BJ (cell line): ENCODE measurements at regions not wholly inside any gene's neighbourhood (a gene's known extent, or its start where the extent isn't known, plus 50 kb on each side); places are given as distances from the start of the nearest gene placed in this dataset.
"Not testable (repeated sequence)": the region's sequence is repeated elsewhere in the genome, so short reads cannot be mapped to it uniquely, and the experiment has no call there.

Experiments
- CTCF ChIA-PET: fragments of 350-600 bp; formaldehyde crosslinking; extraction: SDS; loops from one replicate; lab custom pipeline; 2021; ENCODE audit warnings: antibody characterized with exemption, inconsistent platforms; lab: Yijun Ruan, JAX
- POLR2A ChIA-PET: fragments of 300-600 bp; sonication (Branson Sonifier 250); formaldehyde crosslinking; extraction: SDS; loops from one replicate; lab custom pipeline; 2021; ENCODE audit warnings: antibody characterized with exemption; lab: Charles Lee
- DNase-seq: peaks from one replicate; pipeline ENCODE4 v3.0.0-alpha.2; 2011; ENCODE audit warnings: low read depth
- H3K27me3 ChIP-seq: 2 replicates; pipeline ENCODE4 v1.6.0; 2011; ENCODE audit warnings: low read length; ENCODE audit not compliant: control insufficient read depth, insufficient read depth
- H3K36me3 ChIP-seq: 2 replicates; pipeline ENCODE4 v1.5.1; 2011; ENCODE audit warnings: low read length; ENCODE audit not compliant: control insufficient read depth, insufficient read depth
- H3K4me3 ChIP-seq: 2 replicates; pipeline ENCODE4 v1.5.1; 2011; ENCODE audit warnings: low read depth, mild to moderate bottlenecking, control low read depth, low read length
- CTCF ChIP-seq: IDR thresholded peaks from 2 replicates; pipeline ENCODE4 v1.5.1; 2011; ENCODE audit warnings: low read depth, mild to moderate bottlenecking, control low read depth, inconsistent platforms, low read length, moderate library complexity; ENCODE audit not compliant: insufficient read depth

GRCh38 chr13:109702030-109702597 lies 84.3 kb downstream of the IRS2 start:
- H3K4me3 ChIP-seq, POLR2A ChIA-PET, H3K36me3 ChIP-seq, H3K27me3 ChIP-seq, DNase-seq: not testable (repeated sequence)
- CTCF ChIA-PET: interaction anchor here (0.5 to 0.6 kb wide), 2 partner anchors 653 to 802 kb away, joined by 3 read pairs; no protein-coding TSS in a partner anchor

GRCh38 chr13:109700176-109700575 lies 86.2 kb downstream of the IRS2 start:
- POLR2A ChIA-PET: no interaction called here
- CTCF ChIA-PET: no interaction called here
- Histone ChIP-seq H3K27me3 (peaks cover 9% of the 10 kb centered on the region), H3K4me3 (no peak overlapping the region), H3K36me3 (no peaks in the 10 kb centered on the region)
- no peak for TF ChIP-seq CTCF
- no peak for DNase-seq

GRCh38 chr13:109699628-109700071 lies 86.7 kb downstream of the IRS2 start:
- ChIA-PET POLR2A (no interaction called here), CTCF (interaction anchor here (0.7 kb wide), 1 partner anchor 200 kb away, joined by 3 read pairs; no protein-coding TSS in a partner anchor)
- no peak for TF ChIP-seq CTCF
- Histone ChIP-seq H3K4me3 (no peak overlapping the region), H3K27me3 (peaks cover 9% of the 10 kb centered on the region), H3K36me3 (no peaks in the 10 kb centered on the region)
- DNase-seq: no peak

- peak; percentile 66 for DNase-seq
- CTCF ChIA-PET: interaction anchor here (0.6 to 0.7 kb wide), 2 partner anchors 52 to 199 kb away, joined by 3 read pairs; no protein-coding TSS in a partner anchor
- H3K36me3 ChIP-seq: no peaks in the 10 kb centered on the region
- POLR2A ChIA-PET: no interaction called here
- no peak for TF ChIP-seq CTCF
- peaks cover 5% of the 10 kb centered on the region for H3K27me3 ChIP-seq
- no peak overlapping the region for H3K4me3 ChIP-seq
These were observed 87.6 kb downstream of the IRS2 start for GRCh38 chr13:109698779-109699178.

- H3K4me3 ChIP-seq: no peak overlapping the region
- no peak for TF ChIP-seq CTCF
- DNase-seq: no peak
- no peaks in the 10 kb centered on the region for H3K36me3 ChIP-seq
- ChIA-PET POLR2A (no interaction called here), CTCF (no interaction called here)
- H3K27me3 ChIP-seq: peaks cover 5% of the 10 kb centered on the region
These were observed 88.4 kb downstream of the IRS2 start for GRCh38 chr13:109697936-109698335.
